OCI-LY7 (cell line): ENCODE measurements at regions not wholly inside any gene's neighbourhood (a gene's known extent, or its start where the extent isn't known, plus 50 kb on each side); places are given as distances from the start of the nearest gene placed in this dataset.
"Not testable (repeated sequence)": the region's sequence is repeated elsewhere in the genome, so short reads cannot be mapped to it uniquely, and the experiment has no call there.

Experiments used
- BruUV-seq: library from RNA; stranded (reverse); fragments of 400-500 nt; replicated peaks from 2 replicates; lab custom pipeline; 2021; lab: Mats Ljungman, UMichigan
- CTCF ChIA-PET: fragments of 300-600 bp; sonication (Branson Sonifier 250); formaldehyde crosslinking; loops from one replicate; lab custom pipeline; 2022; ENCODE audit warnings: antibody characterized with exemption; ENCODE audit not compliant: unreplicated experiment; lab: Charles Lee
- POLR2A ChIA-PET: fragments of 300-600 bp; sonication (Branson Sonifier 250); formaldehyde crosslinking; loops from one replicate; lab custom pipeline; 2022; ENCODE audit warnings: antibody characterized with exemption; lab: Charles Lee
- DNase-seq: peaks from one replicate; pipeline ENCODE4 v3.0.0-alpha.2; 2015; ENCODE audit warnings: low spot score
- H2AFZ ChIP-seq: fragments of 200-600 bp; sonication (generic), shearing (Covaris generic); 2 replicates; pipeline ENCODE4 v1.6.1; 2014; ENCODE audit warnings: mild to moderate bottlenecking, antibody characterized with exemption, low read length, moderate library complexity
- H3K27ac ChIP-seq: fragments of 200-600 bp; sonication (generic); 2 replicates; pipeline ENCODE4 v1.5.1; 2014; ENCODE audit warnings: mixed run types, low read depth, mild to moderate bottlenecking, moderate library complexity, low read length, inconsistent platforms; ENCODE audit not compliant: poor library complexity, severe bottlenecking
- H3K36me3 ChIP-seq: fragments of 200-600 bp; sonication (generic); 2 replicates; pipeline ENCODE4 v1.6.1; 2014; ENCODE audit warnings: mild to moderate bottlenecking, antibody characterized with exemption, low read length, moderate library complexity, mixed read lengths; ENCODE audit not compliant: insufficient read depth
- H3K4me1 ChIP-seq: fragments of 200-600 bp; sonication (generic); 2 replicates; pipeline ENCODE4 v1.5.1; 2014; ENCODE audit warnings: mild to moderate bottlenecking, low read length; ENCODE audit not compliant: insufficient read depth, poor library complexity, severe bottlenecking
- H3K4me2 ChIP-seq: fragments of 200-600 bp; sonication (generic); 2 replicates; pipeline ENCODE4 v1.6.1; 2014; ENCODE audit warnings: mild to moderate bottlenecking, low read length
- H3K4me3 ChIP-seq: fragments of 200-600 bp; sonication (generic); 2 replicates; pipeline ENCODE4 v1.5.1; 2014; ENCODE audit warnings: mild to moderate bottlenecking, low read depth, low read length; ENCODE audit not compliant: poor library complexity, severe bottlenecking
- H3K79me2 ChIP-seq: fragments of 200-600 bp; sonication (generic); 2 replicates; pipeline ENCODE4 v1.6.1; 2016; ENCODE audit warnings: low read depth, mild to moderate bottlenecking, low read length, moderate library complexity, mixed read lengths; ENCODE audit not compliant: insufficient read depth
- H3K9me2 ChIP-seq: fragments of 200-600 bp; sonication (generic); 2 replicates; pipeline ENCODE4 v1.6.1; 2016; ENCODE audit warnings: mild to moderate bottlenecking, low read length, mixed read lengths; ENCODE audit not compliant: insufficient read depth
- H3K9me3 ChIP-seq: fragments of 200-600 bp; sonication (generic); 2 replicates; pipeline ENCODE4 v1.6.1; 2014; ENCODE audit warnings: mild to moderate bottlenecking, mixed run types, low read length, mixed read lengths
- H4K20me1 ChIP-seq: fragments of 200-600 bp; sonication (generic); 2 replicates; pipeline ENCODE4 v1.6.1; 2014; ENCODE audit warnings: mild to moderate bottlenecking, antibody characterized with exemption, low read length, moderate library complexity, mixed read lengths; ENCODE audit not compliant: insufficient read depth
- EZH2phosphoT487 ChIP-seq: fragments of 200-600 bp; sonication (generic); IDR thresholded peaks from 2 replicates; pipeline ENCODE4 v1.6.1; 2018; ENCODE audit warnings: low read depth, borderline replicate concordance, mild to moderate bottlenecking, mixed run types, antibody characterized with exemption, low read length, moderate library complexity, mixed read lengths
- intact Hi-C: fragments of 100-400 bp; cut with micrococcal nuclease; formaldehyde crosslinking; loops from one replicate; pipeline ENCODE4 v1.10.0; 2022; ENCODE audit not compliant: unreplicated experiment
- TF ChIP-seq, protein P1 (sequence below): fragments of 200-600 bp; sonication (generic); conservative IDR thresholded peaks from 2 replicates; pipeline ENCODE4 v1.5.1; 2014; ENCODE audit warnings: mild to moderate bottlenecking, antibody characterized with exemption, low read length, moderate library complexity, mixed read lengths

DNA sequence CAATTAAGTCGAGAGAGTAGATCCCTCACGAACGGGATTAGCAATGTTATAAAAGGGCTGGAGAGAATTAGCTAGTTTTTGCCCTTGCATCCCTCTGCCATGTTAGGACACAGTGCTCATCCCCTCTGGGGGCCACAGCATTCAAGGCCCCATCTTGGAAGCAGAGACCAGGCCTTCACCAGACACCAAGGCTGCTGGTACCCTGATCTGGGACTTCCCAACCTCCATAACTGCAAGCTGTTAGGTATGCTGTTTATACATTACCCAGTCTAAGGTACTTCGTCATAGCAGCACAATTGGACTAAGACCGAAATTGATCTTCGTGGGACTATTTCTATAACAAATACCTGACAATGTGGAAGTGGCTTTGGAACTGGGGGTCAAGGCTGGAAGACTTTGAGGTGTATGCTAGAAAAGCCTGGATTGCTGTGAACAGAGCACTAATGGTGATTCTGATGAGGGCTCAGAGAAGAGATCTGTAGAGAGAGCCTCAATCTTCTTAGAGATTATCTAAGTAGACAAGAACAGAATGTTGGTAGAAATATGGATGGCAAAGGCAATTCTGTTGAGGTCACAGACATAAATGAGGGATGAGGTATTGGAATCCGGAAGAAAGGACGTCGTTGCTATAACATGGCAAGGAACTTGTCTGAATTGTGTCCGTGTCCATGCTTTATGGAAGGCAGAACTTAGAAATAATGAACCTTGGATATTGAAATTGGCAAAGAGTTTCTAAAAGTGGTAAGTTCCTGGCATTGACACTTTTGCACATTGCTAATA, 83.8 kb upstream of the KIF26B start:
- ChIA-PET CTCF (no interaction called here), POLR2A (interaction anchor here (1.1 to 1.2 kb wide), 2 partner anchors 11 to 16 kb away, joined by 3 read pairs; no protein-coding TSS in a partner anchor)
- no peak overlapping the region for H3K27ac ChIP-seq
- no peaks in the 10 kb centered on the region for H3K79me2 ChIP-seq
- no peak for TF ChIP-seq EZH2phosphoT487
- TF ChIP-seq, protein P1, sequence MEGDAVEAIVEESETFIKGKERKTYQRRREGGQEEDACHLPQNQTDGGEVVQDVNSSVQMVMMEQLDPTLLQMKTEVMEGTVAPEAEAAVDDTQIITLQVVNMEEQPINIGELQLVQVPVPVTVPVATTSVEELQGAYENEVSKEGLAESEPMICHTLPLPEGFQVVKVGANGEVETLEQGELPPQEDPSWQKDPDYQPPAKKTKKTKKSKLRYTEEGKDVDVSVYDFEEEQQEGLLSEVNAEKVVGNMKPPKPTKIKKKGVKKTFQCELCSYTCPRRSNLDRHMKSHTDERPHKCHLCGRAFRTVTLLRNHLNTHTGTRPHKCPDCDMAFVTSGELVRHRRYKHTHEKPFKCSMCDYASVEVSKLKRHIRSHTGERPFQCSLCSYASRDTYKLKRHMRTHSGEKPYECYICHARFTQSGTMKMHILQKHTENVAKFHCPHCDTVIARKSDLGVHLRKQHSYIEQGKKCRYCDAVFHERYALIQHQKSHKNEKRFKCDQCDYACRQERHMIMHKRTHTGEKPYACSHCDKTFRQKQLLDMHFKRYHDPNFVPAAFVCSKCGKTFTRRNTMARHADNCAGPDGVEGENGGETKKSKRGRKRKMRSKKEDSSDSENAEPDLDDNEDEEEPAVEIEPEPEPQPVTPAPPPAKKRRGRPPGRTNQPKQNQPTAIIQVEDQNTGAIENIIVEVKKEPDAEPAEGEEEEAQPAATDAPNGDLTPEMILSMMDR: no peak
- H2AFZ ChIP-seq: no peak overlapping the region
- H3K36me3 ChIP-seq: no peaks in the 10 kb centered on the region
- no peak overlapping the region for H3K4me3 ChIP-seq
- no peaks in the 10 kb centered on the region for H4K20me1 ChIP-seq
- peaks cover 4% of the 10 kb centered on the region; the same call in 1 of the 2 replicates for H3K9me3 ChIP-seq
- no TSS peak for BruUV-seq
- H3K4me2 ChIP-seq: no peak overlapping the region
- H3K4me1 ChIP-seq: no peaks in the 10 kb centered on the region
- no peaks in the 10 kb centered on the region for H3K9me2 ChIP-seq
- DNase-seq: no peak
- intact Hi-C loops: no loop called here

DNA sequence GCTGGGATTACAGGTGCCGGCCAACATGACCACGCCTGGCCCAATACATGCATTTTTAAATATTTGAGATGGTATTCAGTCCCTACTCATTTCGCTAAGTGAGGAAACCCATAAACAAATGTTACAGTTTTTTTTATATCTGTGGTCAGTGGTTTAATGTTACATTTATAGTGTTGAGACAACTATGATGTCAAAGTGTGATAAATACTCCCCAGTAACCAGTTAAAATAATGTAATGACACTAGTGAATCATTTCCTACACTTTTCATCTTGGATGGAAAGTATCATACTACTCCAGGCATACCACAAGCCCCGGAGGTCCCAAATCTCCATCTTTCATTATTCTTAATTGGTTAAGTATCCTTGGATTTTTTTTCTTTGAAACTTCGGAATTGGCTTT, 87.5 kb upstream of the KIF26B start:
- H3K4me1 ChIP-seq: no peaks in the 10 kb centered on the region
- H3K79me2 ChIP-seq: no peaks in the 10 kb centered on the region
- no TSS peak for BruUV-seq
- H2AFZ ChIP-seq: no peak overlapping the region
- intact Hi-C loops: no loop called here
- no peaks in the 10 kb centered on the region for H3K36me3 ChIP-seq
- no peaks in the 10 kb centered on the region for H4K20me1 ChIP-seq
- H3K4me2 ChIP-seq: no peak overlapping the region
- ChIA-PET POLR2A (no interaction called here), CTCF (no interaction called here)
- no peaks in the 10 kb centered on the region for H3K9me2 ChIP-seq
- H3K4me3 ChIP-seq: no peak overlapping the region
- DNase-seq: no peak
- no peak overlapping the region for H3K27ac ChIP-seq
- no peaks in the 10 kb centered on the region for H3K9me3 ChIP-seq
- no peak for TF ChIP-seq EZH2phosphoT487
- TF ChIP-seq, protein P1: no peak

DNA sequence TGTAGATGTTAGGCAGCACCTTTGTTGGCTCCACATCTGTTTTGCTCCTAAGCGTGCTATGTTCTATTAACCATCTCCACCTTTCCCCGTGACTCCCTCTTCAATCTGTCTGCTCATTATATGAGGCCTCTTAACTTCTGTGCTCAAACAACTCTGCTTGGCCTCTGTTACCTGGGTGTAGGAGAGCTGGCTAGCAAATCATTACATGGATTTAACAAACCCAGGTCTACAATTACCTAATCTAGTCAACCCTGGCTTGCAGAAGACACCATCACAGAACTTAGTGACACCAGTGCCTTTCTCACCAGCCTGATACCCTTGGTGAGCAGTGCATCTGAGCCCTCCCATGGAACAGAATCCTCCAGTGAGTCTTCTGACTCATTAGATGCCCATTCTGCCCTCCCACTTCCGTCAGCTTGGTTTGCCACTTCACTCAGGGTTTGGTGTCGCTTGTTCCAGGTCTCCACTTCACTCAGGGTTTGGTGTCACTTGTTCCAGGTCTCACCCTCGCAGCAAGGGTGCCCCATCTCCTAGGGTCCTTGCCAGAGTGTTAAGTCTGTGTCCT, 92.0 kb upstream of the KIF26B start:
- Histone ChIP-seq H3K9me2 (no peaks in the 10 kb centered on the region), H3K36me3 (no peaks in the 10 kb centered on the region), H4K20me1 (no peaks in the 10 kb centered on the region), H3K4me2 (no peak overlapping the region), H3K27ac (no peak overlapping the region), H3K4me3 (no peak overlapping the region), H3K9me3 (no peaks in the 10 kb centered on the region), H3K4me1 (no peaks in the 10 kb centered on the region), H2AFZ (no peak overlapping the region), H3K79me2 (no peaks in the 10 kb centered on the region)
- ChIA-PET POLR2A (interaction anchor here (0.6 kb wide), 1 partner anchor 76 kb away, joined by 3 read pairs; no protein-coding TSS in a partner anchor), CTCF (interaction anchor here (0.5 kb wide), 1 partner anchor 1648 kb away, joined by 3 read pairs; no protein-coding TSS in a partner anchor)
- BruUV-seq: no TSS peak
- no peak for DNase-seq
- intact Hi-C loops: no loop called here
- TF ChIP-seq, protein P1: no peak
- TF ChIP-seq EZH2phosphoT487: no peak

DNA sequence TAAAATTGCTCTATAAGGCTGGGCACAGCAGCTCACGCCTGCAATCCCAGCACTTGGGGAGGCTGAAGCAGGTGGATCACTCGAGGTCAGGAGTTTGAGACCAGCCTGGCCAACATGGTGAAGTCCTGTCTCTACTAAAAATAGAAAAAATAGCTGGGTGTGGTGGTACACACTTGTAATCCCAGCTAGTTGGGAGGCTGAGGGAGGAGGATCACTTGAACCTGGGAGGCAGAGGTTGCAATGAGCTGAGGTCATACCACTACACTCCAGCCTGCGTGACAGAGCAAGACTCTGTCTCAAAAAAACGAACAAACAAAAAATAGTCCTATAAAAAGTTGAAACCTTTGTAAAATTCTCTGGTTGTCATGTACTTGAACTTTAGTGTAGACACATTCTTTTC, 93.0 kb upstream of the KIF26B start:
- H3K4me3 ChIP-seq, H3K9me3 ChIP-seq, H3K4me2 ChIP-seq, H3K79me2 ChIP-seq, H2AFZ ChIP-seq, CTCF ChIA-PET, H3K27ac ChIP-seq, H3K36me3 ChIP-seq, H4K20me1 ChIP-seq, DNase-seq, intact Hi-C loops, H3K4me1 ChIP-seq, BruUV-seq, H3K9me2 ChIP-seq: not testable (repeated sequence)
- POLR2A ChIA-PET: interaction anchor here (1.5 kb wide), 1 partner anchor 21 kb away, joined by 3 read pairs; no protein-coding TSS in a partner anchor
